ENCODE measurements at regions not wholly inside any gene's neighbourhood (a gene's known extent, or its start where the extent isn't known, plus 50 kb on each side); places are given as distances from the start of the nearest gene placed in this dataset.
"Not testable (repeated sequence)": the region's sequence is repeated elsewhere in the genome, so short reads cannot be mapped to it uniquely, and the experiment has no call there.

GRCh38 chr3:6242104-6242503, 618.8 kb upstream of the GRM7 start:
- no peak for DNase-seq

- no peak for DNase-seq
Observed at GRCh38 chr3:6248528-6248927, 612.4 kb upstream of the GRM7 start.

DNA sequence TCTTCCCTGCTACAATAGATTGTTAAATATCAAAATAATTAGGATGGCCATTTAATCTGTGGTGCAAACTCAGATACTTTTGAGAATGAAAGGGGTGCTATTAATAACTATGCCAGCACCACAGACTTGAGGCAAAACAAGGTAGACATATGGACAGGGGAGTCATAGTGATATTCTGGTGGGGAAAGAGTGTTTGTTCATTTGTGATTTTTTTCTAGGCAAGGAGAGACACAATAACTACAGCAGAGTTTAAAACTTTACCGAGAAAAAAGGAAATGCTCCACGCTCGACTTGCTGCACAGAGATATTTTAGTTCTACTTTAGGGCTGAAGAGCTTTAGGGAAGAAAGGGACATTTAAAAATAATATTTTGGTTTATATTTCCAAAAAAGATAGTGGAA, 611.2 kb upstream of the GRM7 start:
- no peak for DNase-seq

DNA sequence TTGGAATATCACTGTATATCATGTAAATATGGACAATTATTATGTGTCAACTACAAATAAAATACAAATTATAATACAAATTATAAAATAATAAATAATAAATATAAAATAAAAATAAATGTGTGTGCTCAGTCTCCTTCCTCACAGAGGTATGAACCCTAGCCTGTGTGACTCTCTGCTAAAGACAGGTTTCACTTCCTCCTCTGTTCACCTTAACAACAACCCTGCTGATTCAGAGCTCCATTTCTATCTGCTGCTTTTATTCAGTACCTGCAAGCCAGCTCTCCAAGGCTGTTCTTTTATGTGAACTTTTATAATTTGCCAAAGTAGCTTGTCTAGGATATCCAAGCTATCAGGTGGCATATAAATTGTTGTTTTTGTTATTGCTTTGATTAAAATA, 610.7 kb upstream of the GRM7 start:
- no peak for DNase-seq

GRCh38 chr3:6251612-6252400, 609.1 kb upstream of the GRM7 start:
- no peak for DNase-seq

- DNase-seq, result no peak
Observed at GRCh38 chr3:6254490-6254889, 606.4 kb upstream of the GRM7 start.

- DNase-seq, result no peak
Observed at GRCh38 chr3:6255229-6255628, 605.7 kb upstream of the GRM7 start.

DNA sequence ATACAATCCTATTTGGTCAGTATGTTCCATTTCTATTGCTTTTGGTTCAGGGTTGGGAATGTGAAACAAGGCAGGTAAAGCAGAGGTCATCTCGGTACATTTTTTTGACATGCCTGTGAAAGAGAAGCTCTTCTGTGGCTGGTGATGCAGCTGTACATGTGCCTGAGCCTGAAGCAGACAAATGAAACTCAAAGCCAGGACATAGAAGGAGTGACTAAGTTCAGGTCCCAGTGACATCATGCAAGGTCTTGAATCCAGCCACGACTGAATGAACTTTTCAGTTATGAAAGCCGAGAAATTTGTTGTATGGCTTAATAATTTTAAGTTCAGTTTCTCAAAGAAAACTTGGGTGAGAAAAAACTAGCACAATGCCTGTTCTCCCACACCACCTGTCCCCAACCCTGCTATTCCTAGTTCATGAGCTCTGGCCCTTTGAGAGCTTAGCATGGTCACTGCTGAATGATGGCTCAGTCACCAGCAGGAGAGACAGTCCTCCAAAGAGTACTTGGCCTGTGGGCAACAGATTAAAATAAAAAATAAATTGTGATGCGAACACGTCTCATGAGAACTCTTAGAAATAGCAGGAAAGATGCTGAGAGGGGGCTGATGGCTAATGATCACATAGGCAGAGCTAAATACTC, 600.2 kb upstream of the GRM7 start:
- no peak for DNase-seq

DNA sequence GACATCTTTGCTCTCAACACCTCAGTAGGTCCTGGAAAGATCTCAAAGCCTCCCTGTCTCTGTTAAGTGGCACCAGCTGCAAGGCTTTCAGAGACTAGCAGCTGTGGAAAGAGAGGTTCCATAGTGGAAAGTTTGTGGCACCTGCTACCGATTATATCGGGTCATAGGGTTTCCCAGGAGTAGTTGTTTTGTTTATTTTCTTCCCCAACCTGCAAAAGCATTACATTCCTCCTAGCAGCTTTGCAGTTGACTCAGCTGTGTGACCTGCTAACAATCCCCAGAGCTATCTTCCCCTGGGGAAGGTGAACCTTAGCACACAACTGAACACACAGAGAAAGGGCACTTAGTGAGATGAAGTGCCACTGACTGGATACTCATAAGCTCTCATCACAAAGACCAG, 598.9 kb upstream of the GRM7 start:
- peak; percentile 59 for DNase-seq

DNA sequence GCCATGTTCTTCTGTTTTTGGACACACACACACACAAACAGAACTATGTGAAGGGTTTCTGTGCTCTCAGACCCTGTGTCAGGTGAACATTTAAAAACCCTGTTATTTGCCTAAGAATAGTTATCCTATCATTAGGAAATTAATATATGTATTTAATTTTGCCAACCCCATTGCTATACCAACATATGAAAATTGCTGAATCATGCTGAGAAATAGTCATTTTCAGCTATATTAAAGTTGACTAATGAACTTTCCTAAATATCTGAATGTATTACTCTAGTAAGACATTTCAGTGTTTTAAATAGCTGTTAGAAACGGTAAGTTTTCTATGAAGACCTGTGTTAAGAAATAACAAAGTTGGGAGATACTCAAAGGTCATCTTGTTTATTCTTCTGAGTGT, 596.9 kb upstream of the GRM7 start:
- no peak for DNase-seq

GRCh38 chr3:6264906-6265305, 596.0 kb upstream of the GRM7 start:
- DNase-seq, result no peak

DNA sequence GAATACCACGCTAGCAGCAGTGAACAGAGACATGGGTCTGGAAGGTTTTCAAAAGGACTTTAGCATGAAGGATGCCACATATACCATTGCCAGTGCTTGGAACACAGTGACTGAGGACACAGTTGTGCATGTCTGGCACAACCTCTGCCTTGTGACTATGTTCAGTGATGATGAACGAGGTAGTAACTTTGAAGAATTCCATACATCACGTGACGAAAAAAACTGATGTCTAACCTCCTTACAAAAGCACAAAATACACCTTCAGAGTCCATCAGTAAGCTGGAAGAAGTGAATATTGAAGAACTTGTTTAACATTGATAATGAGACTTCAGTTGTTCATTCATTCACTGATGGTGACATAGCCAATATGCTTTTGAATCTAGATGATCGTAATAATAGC, 594.8 kb upstream of the GRM7 start:
- no peak for DNase-seq

DNA sequence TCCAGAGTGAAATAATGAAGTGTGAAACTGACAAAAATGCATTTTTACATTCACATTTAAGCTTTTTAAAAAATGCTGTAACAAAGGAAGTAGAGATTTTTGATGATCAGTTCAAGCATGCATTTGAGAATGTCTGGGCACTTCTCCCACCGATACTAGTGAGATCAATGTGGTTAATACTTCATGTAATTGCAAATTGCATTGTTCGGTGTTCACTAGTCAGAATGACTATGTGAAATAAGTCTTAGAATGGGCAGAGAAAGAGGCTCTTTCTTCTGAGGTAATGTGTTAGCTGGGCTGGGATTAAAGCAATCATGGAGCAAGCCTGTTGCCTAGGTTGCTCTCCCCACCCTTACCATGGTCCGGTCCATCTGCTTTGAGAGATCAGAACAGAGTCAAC, 587.0 kb upstream of the GRM7 start:
- DNase-seq, result no peak

- DNase-seq, result no peak
Observed at GRCh38 chr3:6281662-6282061, 579.3 kb upstream of the GRM7 start.

DNA sequence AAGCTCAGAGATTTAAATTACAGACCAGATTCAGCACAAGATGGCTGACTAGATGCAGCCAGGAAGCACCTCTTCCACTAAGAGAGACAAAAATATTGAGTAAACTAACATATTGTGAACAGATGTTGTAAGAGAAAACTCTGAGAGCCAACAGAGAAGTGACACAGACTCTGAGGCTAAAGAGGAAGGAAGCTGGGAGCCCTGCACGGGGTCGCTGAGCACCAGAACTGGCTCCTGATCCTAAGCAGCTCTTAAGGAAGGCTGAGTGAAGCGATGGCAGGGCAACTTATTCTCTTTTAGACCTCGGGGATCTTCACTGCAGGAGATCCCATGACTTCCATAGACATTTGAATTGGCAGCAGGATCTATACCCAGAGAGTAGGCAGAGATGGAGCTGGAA, 578.0 kb upstream of the GRM7 start:
- DNase-seq, result no peak

- no peak for DNase-seq
Observed at GRCh38 chr3:6287088-6287875, 573.6 kb upstream of the GRM7 start.

DNA sequence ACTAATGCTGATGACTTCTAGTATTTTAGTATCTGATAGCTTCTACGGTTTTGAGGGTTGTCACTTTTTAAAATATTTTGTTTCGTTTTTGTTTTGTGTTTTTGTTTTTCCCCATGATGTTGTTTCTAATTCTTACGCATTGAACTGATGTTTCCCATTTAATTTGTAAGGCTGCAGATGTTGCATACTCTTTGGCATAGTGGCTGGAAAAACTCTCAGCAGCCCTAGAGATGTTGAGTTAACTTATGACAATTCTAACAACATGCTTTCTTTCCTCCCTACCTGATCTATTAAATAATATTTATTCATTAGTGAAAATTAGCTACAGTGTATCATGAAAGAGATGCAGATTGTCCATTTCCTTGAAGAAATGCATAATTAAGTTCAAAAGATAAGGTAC, 559.3 kb upstream of the GRM7 start:
- DNase-seq, result no peak

DNA sequence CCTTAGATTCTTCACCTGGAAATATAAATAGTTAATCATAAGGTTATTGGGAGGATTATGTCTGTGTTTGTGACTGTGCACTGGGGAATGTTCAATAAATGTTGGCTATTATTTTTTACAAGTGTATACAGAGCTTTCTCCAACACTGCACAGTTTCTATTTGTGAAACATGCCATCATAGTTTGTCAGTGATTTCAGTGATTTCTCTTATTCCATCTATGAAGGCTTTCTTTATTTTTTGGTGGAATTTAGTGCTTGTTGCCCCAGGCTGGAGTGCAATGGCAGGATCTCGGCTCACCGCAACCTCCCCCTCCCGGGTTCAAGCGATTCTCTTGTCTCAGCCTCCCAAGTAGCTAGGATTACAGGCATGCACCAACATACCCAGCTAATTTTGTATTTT, 545.0 kb upstream of the GRM7 start:
- DNase-seq, result no peak

DNA sequence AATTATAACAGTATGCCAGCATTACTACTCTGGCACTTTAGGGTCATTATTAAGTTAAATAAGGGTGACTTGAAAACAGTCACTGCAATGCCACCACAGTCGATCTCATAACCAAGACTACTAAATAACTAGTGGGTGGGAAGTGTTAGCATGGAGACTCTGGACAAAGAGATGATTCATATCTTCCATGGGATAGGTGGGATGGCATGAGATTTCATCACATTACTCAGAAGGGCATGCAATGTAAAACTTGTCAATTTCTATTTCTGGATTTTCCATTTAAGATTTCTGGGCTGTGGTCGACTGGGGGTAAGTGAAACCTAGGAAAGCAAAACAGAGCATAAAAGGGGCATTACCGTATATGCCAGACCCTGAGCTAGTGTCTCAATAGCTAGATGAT, 538.9 kb upstream of the GRM7 start:
- DNase-seq, result no peak

GRCh38 chr3:6326771-6327170, 534.1 kb upstream of the GRM7 start:
- DNase-seq, result peak; percentile 13

- DNase-seq, result not testable (repeated sequence)
Observed at GRCh38 chr3:6340980-6341325, 520.0 kb upstream of the GRM7 start.

DNA sequence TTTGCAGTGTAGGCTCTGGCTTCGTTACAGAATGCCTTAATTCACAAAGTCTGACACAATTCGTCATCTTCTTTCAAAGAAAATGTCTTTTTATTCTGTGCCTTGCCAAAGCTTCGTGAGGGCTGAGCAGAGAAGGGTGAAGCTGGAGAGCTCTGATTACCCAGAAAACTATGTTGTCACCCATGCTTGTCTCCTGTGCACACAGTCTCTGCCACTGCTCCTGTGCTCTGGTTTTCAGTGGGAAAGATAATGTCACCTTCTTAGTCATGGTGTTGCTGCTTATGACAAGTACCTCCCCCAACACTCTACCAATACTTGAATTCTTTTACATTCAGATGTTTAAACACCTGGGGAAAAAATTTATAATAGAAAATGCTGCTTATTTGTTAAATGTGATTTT, 509.2 kb upstream of the GRM7 start:
- no peak for DNase-seq

DNA sequence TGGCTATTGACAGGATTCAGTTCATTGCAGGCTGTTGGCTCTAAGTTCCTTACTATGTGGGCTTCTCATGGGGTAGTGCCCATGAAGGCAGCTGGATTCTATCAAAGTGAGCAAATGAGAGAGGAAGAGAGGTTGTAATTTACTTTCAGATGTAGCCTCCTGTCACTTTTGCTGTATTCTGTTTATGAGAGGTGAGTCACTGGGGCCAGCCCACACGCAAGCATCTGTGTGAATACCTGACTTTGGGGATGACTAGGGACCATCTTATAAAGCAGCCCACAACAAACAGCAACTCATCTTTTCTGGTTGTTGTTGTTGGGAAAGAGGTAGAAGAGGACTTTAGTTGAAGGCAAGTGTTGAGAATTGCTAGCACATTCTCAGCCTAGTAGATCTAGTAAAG, 506.3 kb upstream of the GRM7 start:
- no peak for DNase-seq

DNA sequence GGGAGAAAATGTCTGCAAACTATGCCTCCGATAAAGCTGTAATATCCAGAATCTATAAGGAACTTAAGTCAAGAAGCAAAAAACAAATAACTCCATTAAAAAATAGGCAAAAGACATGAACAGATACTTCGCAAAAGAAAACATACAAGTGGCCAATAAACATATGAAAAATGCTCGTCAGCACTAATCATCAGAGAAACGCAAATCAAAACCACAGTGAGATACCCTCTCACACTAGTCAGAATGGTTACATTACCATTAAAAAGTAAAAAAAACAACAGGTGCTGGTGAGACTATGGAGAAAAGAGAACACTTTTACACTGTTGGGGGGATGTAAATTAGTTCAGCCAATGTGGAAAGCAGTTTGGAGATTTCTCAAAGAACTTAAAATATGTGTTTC, 498.5 kb upstream of the GRM7 start:
- no peak for DNase-seq
